Hepatocyte (in vitro differentiated cells): ENCODE measurements at regions not wholly inside any gene's neighbourhood (a gene's known extent, or its start where the extent isn't known, plus 50 kb on each side); places are given as distances from the start of the nearest gene placed in this dataset.

Experiments used
- EZH2 ChIP-seq: fragments of 200-600 bp; sonication (generic); IDR thresholded peaks from 2 replicates; pipeline ENCODE4 v1.6.1; 2016; ENCODE audit warnings: antibody characterized with exemption, mild to moderate bottlenecking, borderline replicate concordance
- TF ChIP-seq, protein P1 (sequence below): fragments of 200-600 bp; sonication (generic); IDR thresholded peaks from 2 replicates; pipeline ENCODE4 v1.5.1; 2016; ENCODE audit warnings: antibody characterized with exemption, mild to moderate bottlenecking; ENCODE audit not compliant: poor library complexity

DNA sequence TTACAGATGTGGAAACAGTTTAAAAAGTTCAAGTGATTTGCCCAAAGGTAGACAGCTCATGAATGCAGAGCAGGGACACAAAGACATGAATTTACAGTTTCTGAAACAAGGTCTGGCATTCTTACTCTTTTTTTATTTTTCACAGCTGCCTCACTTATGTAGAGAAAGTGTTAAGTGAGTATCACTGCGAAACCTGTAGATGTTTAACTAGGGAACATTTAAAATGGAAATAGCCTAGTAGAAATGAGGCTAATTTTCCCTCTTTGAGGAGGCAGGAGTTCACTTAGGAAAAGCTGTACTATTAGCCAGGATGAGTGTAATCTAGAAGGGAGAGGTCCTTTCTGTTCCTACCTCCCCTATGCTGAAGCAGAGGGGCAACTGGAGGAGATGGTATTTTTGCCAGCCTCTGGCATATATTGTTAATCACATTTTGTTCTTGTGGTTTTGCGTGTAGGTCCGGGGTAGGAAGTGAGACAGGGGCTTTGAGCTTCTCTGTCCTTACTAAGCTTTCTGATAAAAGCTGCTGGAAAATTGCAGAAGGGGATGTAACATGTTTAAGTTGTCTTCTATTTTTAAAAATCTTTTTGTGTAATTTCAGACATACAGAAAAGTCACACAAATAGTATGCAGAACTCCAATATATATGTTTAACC, 492.8 kb upstream of the NR3C2 start:
- TF ChIP-seq, protein P1, sequence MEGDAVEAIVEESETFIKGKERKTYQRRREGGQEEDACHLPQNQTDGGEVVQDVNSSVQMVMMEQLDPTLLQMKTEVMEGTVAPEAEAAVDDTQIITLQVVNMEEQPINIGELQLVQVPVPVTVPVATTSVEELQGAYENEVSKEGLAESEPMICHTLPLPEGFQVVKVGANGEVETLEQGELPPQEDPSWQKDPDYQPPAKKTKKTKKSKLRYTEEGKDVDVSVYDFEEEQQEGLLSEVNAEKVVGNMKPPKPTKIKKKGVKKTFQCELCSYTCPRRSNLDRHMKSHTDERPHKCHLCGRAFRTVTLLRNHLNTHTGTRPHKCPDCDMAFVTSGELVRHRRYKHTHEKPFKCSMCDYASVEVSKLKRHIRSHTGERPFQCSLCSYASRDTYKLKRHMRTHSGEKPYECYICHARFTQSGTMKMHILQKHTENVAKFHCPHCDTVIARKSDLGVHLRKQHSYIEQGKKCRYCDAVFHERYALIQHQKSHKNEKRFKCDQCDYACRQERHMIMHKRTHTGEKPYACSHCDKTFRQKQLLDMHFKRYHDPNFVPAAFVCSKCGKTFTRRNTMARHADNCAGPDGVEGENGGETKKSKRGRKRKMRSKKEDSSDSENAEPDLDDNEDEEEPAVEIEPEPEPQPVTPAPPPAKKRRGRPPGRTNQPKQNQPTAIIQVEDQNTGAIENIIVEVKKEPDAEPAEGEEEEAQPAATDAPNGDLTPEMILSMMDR, result no peak
- no peak for TF ChIP-seq EZH2
